GM12878 (cell line): ENCODE measurements at regions not wholly inside any gene's neighbourhood (a gene's known extent, or its start where the extent isn't known, plus 50 kb on each side); places are given as distances from the start of the nearest gene placed in this dataset.

ENCODE experiments used
- ATAC-seq: fragments of 200-7000 bp; cut with Tn5 transposase; 3 replicates; pipeline ENCODE4 v1.9.1; 2020; ENCODE audit warnings: mild to moderate bottlenecking, moderate library complexity
- BruUV-seq: library from RNA; stranded (reverse); fragments of 400-500 nt; replicated peaks from 2 replicates; lab custom pipeline; 2021; lab: Mats Ljungman, UMichigan
- CTCF ChIA-PET: fragments of 300-600 bp; sonication (Branson Sonifier 250); formaldehyde crosslinking; extraction: SDS; loops from one replicate; lab custom pipeline; 2021; ENCODE audit warnings: inconsistent platforms; lab: Yijun Ruan, JAX
- POLR2A ChIA-PET: fragments of 350-600 bp; formaldehyde crosslinking; extraction: SDS; loops from one replicate; lab custom pipeline; 2021; ENCODE audit warnings: inconsistent platforms; lab: Charles Lee
- RAD21 ChIA-PET: fragments of 300-600 bp; sonication (Branson Sonifier 250); formaldehyde crosslinking; loops from one replicate; lab custom pipeline; 2023; ENCODE audit warnings: antibody characterized with exemption; ENCODE audit not compliant: unreplicated experiment; lab: Charles Lee
- SMC1A ChIA-PET: fragments of 300-600 bp; sonication (Branson Sonifier 250); formaldehyde crosslinking; loops from one replicate; lab custom pipeline; 2023; ENCODE audit not compliant: unreplicated experiment, uncharacterized antibody; lab: Charles Lee
- DNase-seq: peaks from one replicate; pipeline ENCODE4 v3.0.0-alpha.2; 2011; ENCODE audit warnings: low read depth, low spot score
- FAIRE-seq: peaks from 3 replicates; lab custom pipeline; 2011; peaks lifted over from hg19 to GRCh38; lab: Jason Lieb, UNC
- H2AFZ ChIP-seq: 2 replicates; pipeline ENCODE4 v1.6.0; 2011; ENCODE audit warnings: low read depth, low read length, control low read depth; ENCODE audit not compliant: control insufficient read depth
- H3K27ac ChIP-seq: 2 replicates; pipeline ENCODE4 v1.5.1; 2011; ENCODE audit warnings: control low read depth; ENCODE audit not compliant: control insufficient read depth, insufficient read depth
- H3K27me3 ChIP-seq, 2 experiments: replicated peaks in 1 of 2; 2 replicates each; pipeline versions ENCODE4 v1.6.0 to v1.6.1; 2011; ENCODE audit warnings: low read length in 1 of 2; ENCODE audit not compliant: control insufficient read depth in 2 of 2, insufficient read depth in 2 of 2
- H3K36me3 ChIP-seq, 2 experiments: 2 replicates each; pipeline ENCODE4 v1.5.1; 2011; ENCODE audit warnings: low read length in 1 of 2; ENCODE audit not compliant: control insufficient read depth in 2 of 2, insufficient read depth in 2 of 2
- H3K4me1 ChIP-seq: 2 replicates; pipeline ENCODE4 v1.6.1; 2011; ENCODE audit warnings: mild to moderate bottlenecking, low read length, moderate library complexity, mixed read lengths; ENCODE audit not compliant: control insufficient read depth, insufficient read depth
- H3K4me2 ChIP-seq: 2 replicates; pipeline ENCODE4 v1.6.0; 2011; ENCODE audit warnings: control low read depth; ENCODE audit not compliant: control insufficient read depth, insufficient read depth
- H3K4me3 ChIP-seq: fragments of 200-600 bp; sonication (generic); 2 replicates; pipeline ENCODE4 v1.5.1; 2016
- H3K79me2 ChIP-seq: 2 replicates; pipeline ENCODE4 v1.6.0; 2011; ENCODE audit warnings: low read length; ENCODE audit not compliant: control insufficient read depth, insufficient read depth
- H3K9ac ChIP-seq: 2 replicates; pipeline ENCODE4 v1.8.0; 2011; ENCODE audit warnings: low read length, control low read depth, mixed read lengths; ENCODE audit not compliant: control insufficient read depth, insufficient read depth
- H3K9me3 ChIP-seq: replicated peaks from 3 replicates; pipeline ENCODE4 v1.5.1; 2011; ENCODE audit warnings: mild to moderate bottlenecking, low read length; ENCODE audit not compliant: control insufficient read depth, insufficient read depth
- H4K20me1 ChIP-seq: 2 replicates; pipeline ENCODE4 v1.6.0; 2011; ENCODE audit not compliant: control insufficient read depth, insufficient read depth
- CHD1 ChIP-seq: IDR thresholded peaks from 2 replicates; pipeline ENCODE4 v1.6.1; 2012; ENCODE audit warnings: low read depth, low read length, improper control_type of control experiment
- KAT2A ChIP-seq: conservative IDR thresholded peaks from 2 replicates; pipeline ENCODE4 v1.6.1; 2011; ENCODE audit warnings: low read depth, low read length; ENCODE audit not compliant: control insufficient read depth
- NFYB ChIP-seq: IDR thresholded peaks from 2 replicates; pipeline ENCODE4 v1.6.1; 2011; ENCODE audit warnings: low read depth, mild to moderate bottlenecking, low read length, improper control_type of control experiment, moderate library complexity; ENCODE audit not compliant: insufficient read depth
- SMC3 ChIP-seq: IDR thresholded peaks from 2 replicates; pipeline ENCODE4 v1.6.1; 2011; ENCODE audit warnings: low read length, improper control_type of control experiment, borderline replicate concordance
- STAT1 ChIP-seq: fragments of 450-650 bp; conservative IDR thresholded peaks from 2 replicates; pipeline ENCODE4 v1.6.1; 2014; ENCODE audit warnings: antibody characterized with exemption, mild to moderate bottlenecking
- STAT3 ChIP-seq: IDR thresholded peaks from 2 replicates; pipeline ENCODE4 v1.6.1; 2011; ENCODE audit warnings: low read depth, low read length, improper control_type of control experiment
- WGBS: methylation state at CpG from one replicate; pipeline ENCODE4 v1.1.6; 2016; ENCODE audit warnings: low lambda C conversion rate; ENCODE audit not compliant: insufficient replicate concordance, insufficient coverage; ENCODE audit errors: missing lambda C conversion rate; 5-methylcytosine and 5-hydroxymethylcytosine counted together
- in situ Hi-C: fragments of 300-500 bp; cut with MboI; formaldehyde crosslinking; loops from 9 replicates; pipeline ENCODE4 v1.14.3; 2018; ENCODE audit warnings: mixed read lengths
- intact Hi-C: fragments of 100-400 bp; cut with micrococcal nuclease; formaldehyde crosslinking; loops from one replicate; pipeline ENCODE4 v1.14.2; 2022; ENCODE audit not compliant: unreplicated experiment
- TF ChIP-seq, protein P1 (sequence below): IDR thresholded peaks from 2 replicates; pipeline ENCODE4 v1.6.1; 2011; ENCODE audit warnings: borderline replicate concordance, low read depth, mild to moderate bottlenecking, moderate library complexity, low read length; ENCODE audit not compliant: insufficient read depth, poor library complexity, severe bottlenecking
- TF ChIP-seq, protein P2 (sequence below): fragments of 450-650 bp; IDR thresholded peaks from 2 replicates; pipeline ENCODE4 v1.6.1; 2017; ENCODE audit warnings: mild to moderate bottlenecking, moderate library complexity
- TF ChIP-seq, protein P3 (sequence below): IDR thresholded peaks from 2 replicates; pipeline ENCODE4 v1.6.1; 2011; ENCODE audit warnings: borderline replicate concordance, low read depth, mild to moderate bottlenecking, moderate library complexity, mixed read lengths, low read length; ENCODE audit not compliant: insufficient read depth; ENCODE audit errors: extremely low read length

DNA sequence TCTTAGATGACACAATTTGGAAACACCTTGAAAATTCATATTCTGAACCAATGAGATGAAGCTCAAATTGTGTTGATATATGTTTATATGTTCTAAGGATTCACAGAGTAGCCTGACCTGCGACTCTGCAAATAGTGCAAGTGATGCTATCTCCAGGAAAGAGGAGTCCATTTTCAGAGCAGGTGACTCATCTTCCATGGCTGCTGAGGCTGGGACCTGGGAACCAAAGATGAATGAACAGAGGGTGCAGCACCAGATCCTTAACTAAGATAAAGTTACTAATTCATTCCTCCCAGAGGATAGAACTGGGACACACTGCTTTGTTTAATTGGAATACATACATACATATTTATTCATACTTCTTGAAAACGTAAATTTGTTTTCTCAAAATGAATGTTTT lies 240.6 kb upstream of the SEMA3C start (continued):
- TF ChIP-seq, protein P1, sequence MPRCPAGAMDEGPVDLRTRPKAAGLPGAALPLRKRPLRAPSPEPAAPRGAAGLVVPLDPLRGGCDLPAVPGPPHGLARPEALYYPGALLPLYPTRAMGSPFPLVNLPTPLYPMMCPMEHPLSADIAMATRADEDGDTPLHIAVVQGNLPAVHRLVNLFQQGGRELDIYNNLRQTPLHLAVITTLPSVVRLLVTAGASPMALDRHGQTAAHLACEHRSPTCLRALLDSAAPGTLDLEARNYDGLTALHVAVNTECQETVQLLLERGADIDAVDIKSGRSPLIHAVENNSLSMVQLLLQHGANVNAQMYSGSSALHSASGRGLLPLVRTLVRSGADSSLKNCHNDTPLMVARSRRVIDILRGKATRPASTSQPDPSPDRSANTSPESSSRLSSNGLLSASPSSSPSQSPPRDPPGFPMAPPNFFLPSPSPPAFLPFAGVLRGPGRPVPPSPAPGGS = no peak
- no peak for TF ChIP-seq KAT2A

DNA sequence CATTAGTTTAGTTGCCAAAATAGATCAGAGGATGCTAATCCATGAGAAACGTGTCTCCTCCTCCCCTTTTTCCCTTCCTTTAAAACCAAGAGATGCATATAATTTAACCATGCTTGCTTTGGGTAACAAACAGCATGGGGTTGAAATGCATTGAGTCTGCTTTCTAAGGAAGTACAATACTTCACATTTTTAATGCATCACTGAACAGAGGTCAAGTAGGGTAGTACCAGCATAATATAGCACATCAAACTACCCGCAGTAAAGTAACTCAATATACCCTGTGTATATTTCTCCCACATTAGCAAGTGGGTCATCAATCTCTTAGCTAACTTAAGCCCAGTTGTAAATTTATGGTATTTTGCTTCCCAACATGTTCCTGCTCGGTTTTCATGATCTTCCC lies 239.3 kb upstream of the SEMA3C start:
- Histone ChIP-seq H3K79me2 (no peaks in the 10 kb centered on the region), H3K4me1 (no peaks in the 10 kb centered on the region), H3K27ac (no peak overlapping the region), H4K20me1 (no peaks in the 10 kb centered on the region), H2AFZ (no peak overlapping the region), H3K4me2 (no peak overlapping the region), H3K4me3 (no peak overlapping the region), H3K36me3 (no peaks in the 10 kb centered on the region), H3K9me3 (no peaks in the 10 kb centered on the region), H3K9ac (no peak overlapping the region), H3K27me3 (no peaks in the 10 kb centered on the region)
- no peak for TF ChIP-seq STAT1
- TF ChIP-seq, protein P2, sequence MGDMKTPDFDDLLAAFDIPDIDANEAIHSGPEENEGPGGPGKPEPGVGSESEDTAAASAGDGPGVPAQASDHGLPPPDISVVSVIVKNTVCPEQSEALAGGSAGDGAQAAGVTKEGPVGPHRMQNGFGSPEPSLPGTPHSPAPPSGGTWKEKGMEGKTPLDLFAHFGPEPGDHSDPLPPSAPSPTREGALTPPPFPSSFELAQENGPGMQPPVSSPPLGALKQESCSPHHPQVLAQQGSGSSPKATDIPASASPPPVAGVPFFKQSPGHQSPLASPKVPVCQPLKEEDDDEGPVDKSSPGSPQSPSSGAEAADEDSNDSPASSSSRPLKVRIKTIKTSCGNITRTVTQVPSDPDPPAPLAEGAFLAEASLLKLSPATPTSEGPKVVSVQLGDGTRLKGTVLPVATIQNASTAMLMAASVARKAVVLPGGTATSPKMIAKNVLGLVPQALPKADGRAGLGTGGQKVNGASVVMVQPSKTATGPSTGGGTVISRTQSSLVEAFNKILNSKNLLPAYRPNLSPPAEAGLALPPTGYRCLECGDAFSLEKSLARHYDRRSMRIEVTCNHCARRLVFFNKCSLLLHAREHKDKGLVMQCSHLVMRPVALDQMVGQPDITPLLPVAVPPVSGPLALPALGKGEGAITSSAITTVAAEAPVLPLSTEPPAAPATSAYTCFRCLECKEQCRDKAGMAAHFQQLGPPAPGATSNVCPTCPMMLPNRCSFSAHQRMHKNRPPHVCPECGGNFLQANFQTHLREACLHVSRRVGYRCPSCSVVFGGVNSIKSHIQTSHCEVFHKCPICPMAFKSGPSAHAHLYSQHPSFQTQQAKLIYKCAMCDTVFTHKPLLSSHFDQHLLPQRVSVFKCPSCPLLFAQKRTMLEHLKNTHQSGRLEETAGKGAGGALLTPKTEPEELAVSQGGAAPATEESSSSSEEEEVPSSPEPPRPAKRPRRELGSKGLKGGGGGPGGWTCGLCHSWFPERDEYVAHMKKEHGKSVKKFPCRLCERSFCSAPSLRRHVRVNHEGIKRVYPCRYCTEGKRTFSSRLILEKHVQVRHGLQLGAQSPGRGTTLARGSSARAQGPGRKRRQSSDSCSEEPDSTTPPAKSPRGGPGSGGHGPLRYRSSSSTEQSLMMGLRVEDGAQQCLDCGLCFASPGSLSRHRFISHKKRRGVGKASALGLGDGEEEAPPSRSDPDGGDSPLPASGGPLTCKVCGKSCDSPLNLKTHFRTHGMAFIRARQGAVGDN = no peak
- TF ChIP-seq STAT3 = no peak
- TF ChIP-seq NFYB = no peak
- TF ChIP-seq SMC3 = no peak
- TF ChIP-seq, protein P3, sequence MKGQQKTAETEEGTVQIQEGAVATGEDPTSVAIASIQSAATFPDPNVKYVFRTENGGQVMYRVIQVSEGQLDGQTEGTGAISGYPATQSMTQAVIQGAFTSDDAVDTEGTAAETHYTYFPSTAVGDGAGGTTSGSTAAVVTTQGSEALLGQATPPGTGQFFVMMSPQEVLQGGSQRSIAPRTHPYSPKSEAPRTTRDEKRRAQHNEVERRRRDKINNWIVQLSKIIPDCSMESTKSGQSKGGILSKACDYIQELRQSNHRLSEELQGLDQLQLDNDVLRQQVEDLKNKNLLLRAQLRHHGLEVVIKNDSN = no peak
- no peak for TF ChIP-seq CHD1
- ChIA-PET POLR2A (no interaction called here), CTCF (interaction anchor here (1.4 kb wide), 1 partner anchor 18 kb away, joined by 3 read pairs; no protein-coding TSS in a partner anchor), SMC1A (no interaction called here), RAD21 (no interaction called here)
- DNase-seq = no peak
- BruUV-seq = no TSS peak
- in situ Hi-C loops = no loop called here
- ATAC-seq = no peak
- FAIRE-seq = no peak
- intact Hi-C loops = no loop called here
- 0% methylated on average over 3 of the region's 3 CpGs for WGBS
